ENCODE measurements at regions not wholly inside any gene's neighbourhood (a gene's known extent, or its start where the extent isn't known, plus 50 kb on each side); places are given as distances from the start of the nearest gene placed in this dataset.
"Not testable (repeated sequence)": the region's sequence is repeated elsewhere in the genome, so short reads cannot be mapped to it uniquely, and the experiment has no call there.

DNA sequence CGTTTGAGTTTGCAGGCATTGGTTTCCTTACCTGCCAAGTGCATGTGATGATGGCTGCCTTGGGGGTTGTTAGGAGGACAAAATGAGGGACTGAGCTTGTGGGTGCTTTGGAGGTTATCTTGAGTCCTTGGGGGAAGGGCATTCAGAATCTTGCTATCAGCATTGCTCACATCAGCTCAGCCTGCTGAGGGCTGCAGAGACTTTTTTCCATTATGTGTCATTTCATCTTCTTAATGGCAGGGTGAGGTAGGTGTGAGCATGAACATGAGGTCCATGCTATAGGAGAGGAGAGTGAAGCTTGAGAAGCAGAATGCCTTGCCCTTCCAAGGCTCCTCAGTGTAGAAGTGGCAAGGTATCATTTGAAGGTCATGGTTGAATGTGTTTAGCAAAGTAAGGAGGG lies 112.3 kb downstream of the MIAT start:
- no peak overlapping the region for H3K27ac ChIP-seq (ENCODE audit: low read depth, low read length)
- no peak overlapping the region for H2AFZ ChIP-seq (ENCODE audit: low read length, unreplicated experiment)
- no peaks in the 10 kb centered on the region for H3K36me3 ChIP-seq (ENCODE audit: insufficient read depth, low read length)
- no peaks in the 10 kb centered on the region for H3K27me3 ChIP-seq (ENCODE audit: insufficient read depth, low read length)
- no peaks in the 10 kb centered on the region for H3K4me1 ChIP-seq (ENCODE audit: control insufficient read depth, insufficient read depth, low read length, unreplicated experiment)
- H3K79me2 ChIP-seq (ENCODE audit: control insufficient read depth, insufficient read depth, low read length, unreplicated experiment), result no peaks in the 10 kb centered on the region
- H3K4me3 ChIP-seq (ENCODE audit: low read depth, low read length), result no peak overlapping the region

DNA sequence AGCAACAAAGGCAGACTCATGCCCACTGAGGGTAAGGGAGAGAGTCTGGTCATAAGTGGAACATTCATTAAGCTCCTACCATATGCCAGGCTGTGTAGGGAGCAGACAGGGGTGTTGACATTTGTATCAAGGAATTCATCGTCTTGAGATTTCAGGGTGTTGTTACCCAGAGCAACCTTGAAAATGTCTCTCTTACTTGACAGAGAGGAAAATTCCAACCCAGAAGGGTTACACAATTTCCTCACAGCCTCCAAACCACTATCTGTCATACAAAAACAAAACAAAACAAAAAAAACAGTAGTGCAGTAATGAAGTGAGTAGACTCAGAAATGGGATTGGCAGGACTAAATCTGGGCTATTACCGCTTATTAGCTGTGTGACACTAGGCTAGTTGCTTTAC lies 113.2 kb downstream of the MIAT start:
- Histone ChIP-seq H2AFZ (ENCODE audit: low read length, unreplicated experiment) (no peak overlapping the region), H3K4me3 (ENCODE audit: low read depth, low read length) (no peak overlapping the region), H3K27me3 (ENCODE audit: insufficient read depth, low read length) (no peaks in the 10 kb centered on the region), H3K4me1 (ENCODE audit: control insufficient read depth, insufficient read depth, low read length, unreplicated experiment) (no peaks in the 10 kb centered on the region), H3K79me2 (ENCODE audit: control insufficient read depth, insufficient read depth, low read length, unreplicated experiment) (no peaks in the 10 kb centered on the region), H3K27ac (ENCODE audit: low read depth, low read length) (no peak overlapping the region), H3K36me3 (ENCODE audit: insufficient read depth, low read length) (no peaks in the 10 kb centered on the region)

DNA sequence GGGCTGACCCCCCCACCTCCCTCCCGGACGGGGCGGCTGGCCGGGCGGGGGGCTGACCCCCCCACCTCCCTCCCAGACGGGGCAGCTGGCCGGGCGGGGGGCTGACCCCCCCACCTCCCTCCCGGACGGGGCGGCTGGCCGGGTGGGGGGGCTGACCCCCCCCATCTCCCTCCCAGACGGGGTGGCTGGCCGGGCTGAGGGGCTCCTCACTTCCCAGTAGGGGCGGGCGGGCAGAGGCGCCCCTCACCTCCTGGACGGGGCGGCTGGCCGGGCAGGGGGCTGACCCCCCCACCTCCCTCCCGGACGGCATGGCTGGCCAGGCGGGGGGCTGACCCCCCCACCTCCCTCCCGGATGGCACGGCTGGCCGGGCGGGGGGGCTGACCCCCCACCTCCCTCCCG lies 115.7 kb downstream of the MIAT start:
- H3K36me3 ChIP-seq (ENCODE audit: insufficient read depth, low read length); H2AFZ ChIP-seq (ENCODE audit: low read length, unreplicated experiment); H3K4me3 ChIP-seq (ENCODE audit: low read depth, low read length); H3K79me2 ChIP-seq (ENCODE audit: control insufficient read depth, insufficient read depth, low read length, unreplicated experiment); H3K27ac ChIP-seq (ENCODE audit: low read depth, low read length); H3K27me3 ChIP-seq (ENCODE audit: insufficient read depth, low read length); H3K4me1 ChIP-seq (ENCODE audit: control insufficient read depth, insufficient read depth, low read length, unreplicated experiment): not testable (repeated sequence)

DNA sequence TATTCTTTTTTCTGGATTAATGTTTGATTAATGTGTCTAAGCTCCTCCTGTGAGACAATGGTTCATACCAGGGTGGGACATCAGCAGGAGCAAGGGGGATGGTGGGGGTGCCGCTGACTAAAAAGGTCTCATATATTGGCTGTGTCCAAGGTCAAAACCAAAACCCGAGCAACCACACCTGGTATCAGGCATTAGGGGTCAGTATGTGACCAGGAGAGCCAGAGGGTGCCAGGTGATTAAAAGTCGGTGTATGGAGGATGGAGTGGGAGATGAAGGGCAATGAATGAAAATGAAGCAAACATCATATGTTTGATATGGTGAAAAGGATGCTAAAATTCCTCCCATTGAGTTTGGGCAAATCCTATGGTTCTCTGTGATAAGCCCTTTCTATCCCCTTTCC lies 118.0 kb downstream of the MIAT start:
- Histone ChIP-seq H3K27ac (ENCODE audit: low read depth, low read length) (no peak overlapping the region), H3K4me3 (ENCODE audit: low read depth, low read length) (no peak overlapping the region), H3K36me3 (ENCODE audit: insufficient read depth, low read length) (0 out of 2 replicates have a peak, but pooled peaks cover 4% of the 10 kb centered on the region), H3K79me2 (ENCODE audit: control insufficient read depth, insufficient read depth, low read length, unreplicated experiment) (no peaks in the 10 kb centered on the region), H3K4me1 (ENCODE audit: control insufficient read depth, insufficient read depth, low read length, unreplicated experiment) (no peaks in the 10 kb centered on the region), H3K27me3 (ENCODE audit: insufficient read depth, low read length) (no peaks in the 10 kb centered on the region), H2AFZ (ENCODE audit: low read length, unreplicated experiment) (no peak overlapping the region)

GRCh38 chr22:26777156-26777801 lies 119.9 kb downstream of the MIAT start:
- Histone ChIP-seq H2AFZ (ENCODE audit: low read length, unreplicated experiment) (no peak overlapping the region), H3K4me3 (ENCODE audit: low read depth, low read length) (no peak overlapping the region), H3K36me3 (ENCODE audit: insufficient read depth, low read length) (0 out of 2 replicates have a peak, but pooled peaks cover 4% of the 10 kb centered on the region), H3K79me2 (ENCODE audit: control insufficient read depth, insufficient read depth, low read length, unreplicated experiment) (no peaks in the 10 kb centered on the region), H3K4me1 (ENCODE audit: control insufficient read depth, insufficient read depth, low read length, unreplicated experiment) (no peaks in the 10 kb centered on the region), H3K27me3 (ENCODE audit: insufficient read depth, low read length) (no peaks in the 10 kb centered on the region), H3K27ac (ENCODE audit: low read depth, low read length) (no peak overlapping the region)

DNA sequence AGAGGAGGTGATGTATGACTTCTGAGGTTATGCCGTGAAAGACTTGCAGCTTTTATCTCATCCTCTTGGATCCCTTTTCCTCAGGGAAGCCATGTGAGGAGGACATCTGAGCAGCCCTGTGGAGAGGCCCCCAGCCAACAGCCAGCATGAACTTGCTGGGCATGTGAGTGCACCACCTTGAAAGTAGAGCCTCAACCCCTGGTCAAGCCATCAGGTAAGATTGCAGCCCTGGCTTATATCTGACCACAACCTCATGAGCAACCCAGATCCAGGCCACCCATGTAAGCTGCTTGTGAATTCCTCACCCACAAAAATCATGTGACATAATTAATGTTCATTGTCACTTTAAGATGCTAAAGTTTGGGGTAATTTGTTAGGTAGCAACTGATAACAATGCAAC lies 121.0 kb downstream of the MIAT start:
- Histone ChIP-seq H3K4me1 (ENCODE audit: control insufficient read depth, insufficient read depth, low read length, unreplicated experiment) (no peaks in the 10 kb centered on the region), H2AFZ (ENCODE audit: low read length, unreplicated experiment) (no peak overlapping the region), H3K27me3 (ENCODE audit: insufficient read depth, low read length) (no peaks in the 10 kb centered on the region), H3K36me3 (ENCODE audit: insufficient read depth, low read length) (0 out of 2 replicates have a peak, but pooled peaks cover 4% of the 10 kb centered on the region), H3K27ac (ENCODE audit: low read depth, low read length) (no peak overlapping the region), H3K4me3 (ENCODE audit: low read depth, low read length) (no peak overlapping the region), H3K79me2 (ENCODE audit: control insufficient read depth, insufficient read depth, low read length, unreplicated experiment) (no peaks in the 10 kb centered on the region)

GRCh38 chr22:26779108-26779507 lies 121.7 kb downstream of the MIAT start:
- Histone ChIP-seq H3K79me2 (ENCODE audit: control insufficient read depth, insufficient read depth, low read length, unreplicated experiment) (no peaks in the 10 kb centered on the region), H3K27me3 (ENCODE audit: insufficient read depth, low read length) (no peaks in the 10 kb centered on the region), H3K36me3 (ENCODE audit: insufficient read depth, low read length) (0 out of 2 replicates have a peak, but pooled peaks cover 4% of the 10 kb centered on the region), H3K27ac (ENCODE audit: low read depth, low read length) (no peak overlapping the region), H3K4me1 (ENCODE audit: control insufficient read depth, insufficient read depth, low read length, unreplicated experiment) (no peaks in the 10 kb centered on the region), H2AFZ (ENCODE audit: low read length, unreplicated experiment) (no peak overlapping the region), H3K4me3 (ENCODE audit: low read depth, low read length) (no peak overlapping the region)

- Histone ChIP-seq H3K79me2 (ENCODE audit: control insufficient read depth, insufficient read depth, low read length, unreplicated experiment) (no peaks in the 10 kb centered on the region), H2AFZ (ENCODE audit: low read length, unreplicated experiment) (no peak overlapping the region), H3K4me3 (ENCODE audit: low read depth, low read length) (no peak overlapping the region), H3K27ac (ENCODE audit: low read depth, low read length) (no peak overlapping the region), H3K36me3 (ENCODE audit: insufficient read depth, low read length) (0 out of 2 replicates have a peak, but pooled peaks cover 4% of the 10 kb centered on the region), H3K4me1 (ENCODE audit: control insufficient read depth, insufficient read depth, low read length, unreplicated experiment) (no peaks in the 10 kb centered on the region), H3K27me3 (ENCODE audit: insufficient read depth, low read length) (no peaks in the 10 kb centered on the region)
Observed at GRCh38 chr22:26779929-26780328, 122.5 kb downstream of the MIAT start.

DNA sequence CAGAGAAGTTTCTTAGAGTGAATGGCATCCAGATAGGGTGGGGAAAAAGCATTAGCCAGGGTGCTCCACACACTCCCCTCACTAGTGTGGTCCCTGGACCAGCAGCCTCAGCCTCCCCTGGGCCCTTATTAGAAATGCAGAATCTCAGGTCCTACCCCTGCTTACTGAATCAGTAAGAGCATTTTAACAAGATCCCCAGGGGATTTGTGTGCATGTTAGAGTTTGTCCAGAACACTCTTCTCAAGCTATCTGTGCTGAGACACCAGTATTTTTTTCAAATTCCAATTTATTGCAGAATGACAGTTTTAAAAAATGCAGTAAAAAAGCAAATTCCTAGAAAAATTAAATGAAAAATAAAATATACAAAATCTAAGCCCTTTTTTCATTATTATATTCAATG lies 123.1 kb downstream of the MIAT start:
- no peaks in the 10 kb centered on the region for H3K4me1 ChIP-seq (ENCODE audit: control insufficient read depth, insufficient read depth, low read length, unreplicated experiment)
- H3K79me2 ChIP-seq (ENCODE audit: control insufficient read depth, insufficient read depth, low read length, unreplicated experiment), result no peaks in the 10 kb centered on the region
- H3K4me3 ChIP-seq (ENCODE audit: low read depth, low read length), result no peak overlapping the region
- H3K36me3 ChIP-seq (ENCODE audit: insufficient read depth, low read length), result 0 out of 2 replicates have a peak, but pooled peaks cover 4% of the 10 kb centered on the region
- no peak overlapping the region for H3K27ac ChIP-seq (ENCODE audit: low read depth, low read length)
- no peak overlapping the region for H2AFZ ChIP-seq (ENCODE audit: low read length, unreplicated experiment)
- no peaks in the 10 kb centered on the region for H3K27me3 ChIP-seq (ENCODE audit: insufficient read depth, low read length)

- H3K4me3 ChIP-seq (ENCODE audit: low read depth, low read length), result no peak overlapping the region
- no peaks in the 10 kb centered on the region for H3K27me3 ChIP-seq (ENCODE audit: insufficient read depth, low read length)
- no peak overlapping the region for H3K27ac ChIP-seq (ENCODE audit: low read depth, low read length)
- no peak overlapping the region for H2AFZ ChIP-seq (ENCODE audit: low read length, unreplicated experiment)
- 0 out of 2 replicates have a peak, but pooled peaks cover 4% of the 10 kb centered on the region for H3K36me3 ChIP-seq (ENCODE audit: insufficient read depth, low read length)
- H3K4me1 ChIP-seq (ENCODE audit: control insufficient read depth, insufficient read depth, low read length, unreplicated experiment), result no peaks in the 10 kb centered on the region
- H3K79me2 ChIP-seq (ENCODE audit: control insufficient read depth, insufficient read depth, low read length, unreplicated experiment), result no peaks in the 10 kb centered on the region
Observed at GRCh38 chr22:26781062-26781461, 123.7 kb downstream of the MIAT start.

- Histone ChIP-seq H3K27me3 (ENCODE audit: insufficient read depth, low read length) (no peaks in the 10 kb centered on the region), H3K4me3 (ENCODE audit: low read depth, low read length) (no peak overlapping the region), H2AFZ (ENCODE audit: low read length, unreplicated experiment) (no peak overlapping the region), H3K27ac (ENCODE audit: low read depth, low read length) (no peak overlapping the region), H3K4me1 (ENCODE audit: control insufficient read depth, insufficient read depth, low read length, unreplicated experiment) (no peaks in the 10 kb centered on the region), H3K79me2 (ENCODE audit: control insufficient read depth, insufficient read depth, low read length, unreplicated experiment) (no peaks in the 10 kb centered on the region), H3K36me3 (ENCODE audit: insufficient read depth, low read length) (0 out of 2 replicates have a peak, but pooled peaks cover 4% of the 10 kb centered on the region)
Observed at GRCh38 chr22:26781596-26781995, 124.2 kb downstream of the MIAT start.
